ENCODE measurements at regions not wholly inside any gene's neighbourhood (a gene's known extent, or its start where the extent isn't known, plus 50 kb on each side); places are given as distances from the start of the nearest gene placed in this dataset.

- Histone ChIP-seq H3K27ac (ENCODE audit: insufficient read depth, low read depth, low read length) (no peak overlapping the region), H3K79me2 (ENCODE audit: control insufficient read depth, insufficient read depth, low read length) (no peaks in the 10 kb centered on the region), H3K9ac (replicated peaks; ENCODE audit: extremely low read depth, insufficient read depth, low read length) (no peak overlapping the region), H3K9me3 (replicated peaks; ENCODE audit: control insufficient read depth, insufficient read depth, low read length) (no peaks in the 10 kb centered on the region), H3K4me1 (ENCODE audit: control insufficient read depth, extremely low read depth, insufficient read depth, low read length) (no peaks in the 10 kb centered on the region), H3K4me2 (ENCODE audit: insufficient read depth, low read length) (no peak overlapping the region), H3K4me3 (replicated peaks in 1 of 3; ENCODE audit: insufficient read depth in 1 of 3, low read depth in 1 of 3, low read length in 3 of 3) (no peak overlapping the region), H2AFZ (ENCODE audit: low read depth, low read length) (no peak overlapping the region), H3K9me1 (replicated peaks; ENCODE audit: control insufficient read depth, extremely low read depth, insufficient read depth, low read length) (no peaks in the 10 kb centered on the region), H3K27me3 (ENCODE audit: control insufficient read depth in 2 of 2, insufficient read depth in 2 of 2, low read length in 2 of 2) (no peaks in the 10 kb centered on the region), H3K36me3 (ENCODE audit: control insufficient read depth in 2 of 2, extremely low read depth in 1 of 2, insufficient read depth in 2 of 2, low read length in 2 of 2) (no peaks in the 10 kb centered on the region), H4K20me1 (replicated peaks; ENCODE audit: control insufficient read depth, extremely low read depth, insufficient read depth, low read length) (no peaks in the 10 kb centered on the region)
- TF ChIP-seq, protein P1, sequence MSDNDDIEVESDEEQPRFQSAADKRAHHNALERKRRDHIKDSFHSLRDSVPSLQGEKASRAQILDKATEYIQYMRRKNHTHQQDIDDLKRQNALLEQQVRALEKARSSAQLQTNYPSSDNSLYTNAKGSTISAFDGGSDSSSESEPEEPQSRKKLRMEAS (IDR thresholded peaks at IDR 0.05; ENCODE audit: insufficient read depth, insufficient read length): no peak
- no peak for TF ChIP-seq MYC (IDR thresholded peaks at IDR 0.05; ENCODE audit: low read depth, low read length)
- no peak for TF ChIP-seq GATA2 (IDR thresholded peaks at IDR 0.05; ENCODE audit: insufficient read depth, insufficient read length, low read depth, low read length)
- no peak for TF ChIP-seq CTCF (IDR thresholded peaks at IDR 0.05; ENCODE audit: extremely low read depth in 1 of 2, insufficient read depth in 1 of 2, low read depth in 1 of 2, low read length in 2 of 2)
- TF ChIP-seq POLR2A (IDR thresholded peaks at IDR 0.05; ENCODE audit: low read depth, low read length): no peak
- TF ChIP-seq POLR2AphosphoS5 (IDR thresholded peaks at IDR 0.05; ENCODE audit: insufficient read depth, low read depth, low read length): no peak
- TF ChIP-seq EZH2 (IDR thresholded peaks at IDR 0.05; ENCODE audit: borderline replicate concordance, low read depth, low read length, severe bottlenecking): no peak
- TF ChIP-seq JUN (IDR thresholded peaks at IDR 0.05; ENCODE audit: borderline replicate concordance, insufficient read depth, insufficient read length, low read depth): no peak
- intact Hi-C loops (cut with micrococcal nuclease): no loop called here
- POLR2A ChIA-PET: no interaction called here
- FAIRE-seq (no peak), DNase-seq (ENCODE audit: low read depth, low spot score) (no peak)
- CTCF ChIA-PET: no interaction called here
- BruUV-seq (replicated peaks): no TSS peak
- dilution Hi-C loops (cut with MboI; ENCODE audit: extremely low pct_ligation_motif_present, low sequenced_read_pairs): no loop called here
Measured at GRCh38 chr11:19395050-19395449, 154.3 kb upstream of the E2F8 start.

Measured in endothelial cell of umbilical vein (primary cell).